A549 (cell line): ENCODE measurements at regions not wholly inside any gene's neighbourhood (a gene's known extent, or its start where the extent isn't known, plus 50 kb on each side); places are given as distances from the start of the nearest gene placed in this dataset.
A peak's percentile ranks its signal among the peaks of the same experiment; 100 is the strongest.

Experiments
- ATAC-seq, 2 experiments: fragments of 200-7000 bp in 1 of 2; fragments of >200 bp in 1 of 2; cut with Nextera tagmentation in 1 of 2; cut with Tn5 transposase in 1 of 2; 3 replicates each; pipeline versions ENCODE4 v1.8.0 to v1.9.1; 2018 to 2020; ENCODE audit warnings: mild to moderate bottlenecking in 1 of 2, moderate library complexity in 1 of 2
- CTCF ChIA-PET: fragments of 300-600 bp; sonication (Branson Sonifier 250); formaldehyde crosslinking; extraction: SDS; loops from one replicate; lab custom pipeline; 2021; ENCODE audit warnings: antibody characterized with exemption, inconsistent platforms; lab: Yijun Ruan, JAX
- POLR2A ChIA-PET: fragments of 350-600 bp; formaldehyde crosslinking; extraction: SDS; loops from one replicate; lab custom pipeline; 2021; ENCODE audit warnings: antibody characterized with exemption, inconsistent platforms; lab: Yijun Ruan, JAX
- DNase-seq, 2 experiments: peaks; one replicate each; pipeline versions ENCODE4 v3.0.0 to v3.0.0-alpha.2; 2011 to 2016; ENCODE audit warnings: low read depth in 1 of 2, low spot score in 1 of 2
- FAIRE-seq: peaks from 2 replicates; lab custom pipeline; 2011; peaks lifted over from hg19 to GRCh38; lab: Jason Lieb, UNC
- H3K27ac ChIP-seq, 2 experiments: fragments of >200 bp; sonication (Bioruptor Twin); formaldehyde crosslinking; 3 replicates each; pipeline ENCODE4 v1.5.1; 2016 to 2017
- H3K4me1 ChIP-seq: fragments of >200 bp; sonication (Bioruptor Twin); formaldehyde crosslinking; 3 replicates; pipeline ENCODE4 v1.6.1; 2016
- H3K4me2 ChIP-seq: fragments of >200 bp; sonication (Bioruptor Twin); formaldehyde crosslinking; 3 replicates; pipeline ENCODE4 v1.6.1; 2016
- H3K4me3 ChIP-seq: fragments of >200 bp; sonication (Bioruptor Twin); formaldehyde crosslinking; 3 replicates; pipeline ENCODE4 v1.5.1; 2016
- H3K9me3 ChIP-seq: fragments of >200 bp; sonication (Bioruptor Twin); formaldehyde crosslinking; 3 replicates; pipeline ENCODE4 v1.6.1; 2016
- CBX2 ChIP-seq: fragments of 200-600 bp; sonication (generic); IDR thresholded peaks from 2 replicates; pipeline ENCODE4 v1.6.1; 2016; ENCODE audit warnings: low read depth, mild to moderate bottlenecking, borderline replicate concordance
- CEBPB ChIP-seq, 2 experiments: fragments of >200 bp in 1 of 2; sonication (Bioruptor Twin) in 1 of 2; formaldehyde crosslinking in 1 of 2; IDR thresholded peaks; 2 replicates each; pipeline ENCODE4 v1.6.1; 2012 to 2016
- CHD2 ChIP-seq: fragments of 150-350 bp; IDR thresholded peaks from 2 replicates; pipeline ENCODE4 v1.6.1; 2014; ENCODE audit warnings: low read length; ENCODE audit not compliant: partially characterized antibody
- EP300 ChIP-seq, 2 experiments: fragments of >200 bp; sonication (Bioruptor Twin); formaldehyde crosslinking; IDR thresholded peaks; 2 replicates in 1 of 2; 3 replicates in 1 of 2; pipeline ENCODE4 v1.6.1; 2016 to 2017
- ESRRA ChIP-seq: fragments of 150-350 bp; IDR thresholded peaks from 2 replicates; pipeline ENCODE4 v1.6.1; 2014; ENCODE audit warnings: mild to moderate bottlenecking, low read length, borderline replicate concordance
- FOSL2 ChIP-seq, 2 experiments: fragments of 450-650 bp in 1 of 2; fragments of >200 bp in 1 of 2; sonication (Bioruptor Twin) in 1 of 2; formaldehyde crosslinking; IDR thresholded peaks; 2 replicates each; pipeline versions ENCODE4 v1.5.0 to v1.6.1; 2016 to 2020; ENCODE audit warnings: mild to moderate bottlenecking in 1 of 2, moderate library complexity in 1 of 2
- GATA3 ChIP-seq: IDR thresholded peaks from 2 replicates; pipeline ENCODE4 v1.6.1; 2012; ENCODE audit warnings: borderline replicate concordance
- HEYL ChIP-seq: fragments of 250-450 bp; sonication (Bioruptor Pico); IDR thresholded peaks from 2 replicates; pipeline ENCODE4 v1.8.0; 2021; ENCODE audit warnings: mild to moderate bottlenecking, moderate library complexity
- JUN ChIP-seq, 2 experiments: fragments of >200 bp; sonication (Bioruptor Twin); formaldehyde crosslinking; IDR thresholded peaks; 2 replicates in 1 of 2; 3 replicates in 1 of 2; pipeline ENCODE4 v1.6.1; 2016 to 2017
- JUNB ChIP-seq: fragments of >200 bp; sonication (Bioruptor Twin); formaldehyde crosslinking; IDR thresholded peaks from 2 replicates; pipeline ENCODE4 v1.6.1; 2016
- POLR2A ChIP-seq: IDR thresholded peaks from 2 replicates; pipeline ENCODE4 v1.6.1; 2012; ENCODE audit warnings: mild to moderate bottlenecking, low read length
- POLR2AphosphoS2 ChIP-seq: conservative IDR thresholded peaks from 2 replicates; pipeline ENCODE4 v1.6.1; 2012; ENCODE audit warnings: low read length, improper control_type of control experiment, inconsistent platforms
- RARB ChIP-seq: fragments of 250-450 bp; sonication (Bioruptor Pico); IDR thresholded peaks from 2 replicates; pipeline ENCODE4 v1.8.0; 2021; ENCODE audit warnings: mild to moderate bottlenecking, moderate library complexity
- RCOR1 ChIP-seq: fragments of 150-350 bp; IDR thresholded peaks from 2 replicates; pipeline ENCODE4 v1.6.1; 2014; ENCODE audit warnings: antibody characterized with exemption, low read length, low read depth
- RNF2 ChIP-seq: fragments of 200-600 bp; sonication (generic); IDR thresholded peaks from 2 replicates; pipeline ENCODE4 v1.6.1; 2016; ENCODE audit warnings: low read depth, mild to moderate bottlenecking, antibody characterized with exemption, moderate library complexity, borderline replicate concordance
- SMC3 ChIP-seq: fragments of >200 bp; sonication (Bioruptor Twin); formaldehyde crosslinking; IDR thresholded peaks from 3 replicates; pipeline ENCODE4 v1.6.1; 2018; ENCODE audit warnings: inconsistent platforms
- TP53 ChIP-seq: fragments of 250-450 bp; sonication (Bioruptor Pico); IDR thresholded peaks from 2 replicates; pipeline ENCODE4 v1.5.0; 2021; ENCODE audit warnings: mild to moderate bottlenecking, moderate library complexity
- ZC3H11A ChIP-seq: fragments of 450-650 bp; IDR thresholded peaks from 2 replicates; pipeline ENCODE4 v1.6.1; 2014; ENCODE audit warnings: antibody characterized with exemption, mild to moderate bottlenecking
- ZFP36 ChIP-seq: fragments of 450-650 bp; IDR thresholded peaks from 2 replicates; pipeline ENCODE4 v1.6.1; 2014; ENCODE audit warnings: borderline replicate concordance; ENCODE audit not compliant: partially characterized antibody
- WGBS: methylation state at CpG from one replicate; pipeline ENCODE4 v1.1.6; 2017; ENCODE audit errors: missing lambda C conversion rate; 5-methylcytosine and 5-hydroxymethylcytosine counted together
- TF ChIP-seq, protein P1 (sequence below): fragments of >200 bp; sonication (Bioruptor Twin); formaldehyde crosslinking; IDR thresholded peaks from 3 replicates; pipeline ENCODE4 v1.5.1; 2016
- TF ChIP-seq, protein P2 (sequence below): IDR thresholded peaks from 2 replicates; pipeline ENCODE4 v1.6.1; 2012; ENCODE audit warnings: low read depth, borderline replicate concordance
- TF ChIP-seq, protein P3 (sequence below): fragments of 250-450 bp; sonication (Bioruptor Pico); IDR thresholded peaks from 2 replicates; pipeline ENCODE4 v1.5.0; 2021; ENCODE audit warnings: mild to moderate bottlenecking, moderate library complexity, borderline replicate concordance

DNA sequence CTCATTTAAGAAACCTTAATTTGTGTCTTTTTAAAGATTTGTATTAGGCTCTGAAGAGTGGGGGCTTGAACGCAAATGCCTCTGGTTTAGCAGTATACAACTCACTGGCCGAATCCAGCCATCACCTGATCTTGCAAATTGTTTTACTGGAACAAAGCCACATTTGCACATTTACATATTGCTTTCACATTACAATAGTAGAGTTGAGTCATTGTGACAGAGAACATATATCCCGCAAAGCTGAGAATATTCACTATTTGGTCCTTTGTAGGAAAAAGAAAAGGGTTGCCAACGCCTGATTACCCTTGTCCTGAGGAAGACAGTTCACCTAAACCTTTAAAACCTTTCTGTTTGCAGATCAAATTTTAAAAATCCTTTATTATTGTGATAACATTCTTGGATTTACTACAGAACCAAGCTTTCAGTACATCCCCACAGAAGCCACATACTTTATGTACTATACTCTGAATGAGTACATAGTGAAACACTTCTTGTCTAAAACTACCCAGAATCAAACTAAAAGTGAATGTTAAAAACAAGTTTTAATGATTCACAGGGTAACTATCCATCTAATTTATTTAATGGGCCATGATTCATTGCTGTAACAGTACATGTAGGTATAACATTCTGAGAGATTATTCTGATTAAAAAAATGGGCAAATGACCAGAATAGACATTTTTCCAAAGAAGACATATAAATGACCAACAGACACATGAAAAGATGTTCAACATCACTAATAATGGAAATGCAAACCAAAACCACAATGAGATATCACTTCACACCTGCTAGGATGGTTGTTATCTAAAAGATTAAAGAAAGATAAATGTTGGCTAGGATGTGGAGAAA, 161.0 kb downstream of the SLC25A46 start:
- H3K4me2 ChIP-seq = no peak overlapping the region
- no peak for ATAC-seq
- 45% methylated on average over 4 of the region's 4 CpGs for WGBS
- no peaks in the 10 kb centered on the region for H3K9me3 ChIP-seq
- TF ChIP-seq, protein P1, sequence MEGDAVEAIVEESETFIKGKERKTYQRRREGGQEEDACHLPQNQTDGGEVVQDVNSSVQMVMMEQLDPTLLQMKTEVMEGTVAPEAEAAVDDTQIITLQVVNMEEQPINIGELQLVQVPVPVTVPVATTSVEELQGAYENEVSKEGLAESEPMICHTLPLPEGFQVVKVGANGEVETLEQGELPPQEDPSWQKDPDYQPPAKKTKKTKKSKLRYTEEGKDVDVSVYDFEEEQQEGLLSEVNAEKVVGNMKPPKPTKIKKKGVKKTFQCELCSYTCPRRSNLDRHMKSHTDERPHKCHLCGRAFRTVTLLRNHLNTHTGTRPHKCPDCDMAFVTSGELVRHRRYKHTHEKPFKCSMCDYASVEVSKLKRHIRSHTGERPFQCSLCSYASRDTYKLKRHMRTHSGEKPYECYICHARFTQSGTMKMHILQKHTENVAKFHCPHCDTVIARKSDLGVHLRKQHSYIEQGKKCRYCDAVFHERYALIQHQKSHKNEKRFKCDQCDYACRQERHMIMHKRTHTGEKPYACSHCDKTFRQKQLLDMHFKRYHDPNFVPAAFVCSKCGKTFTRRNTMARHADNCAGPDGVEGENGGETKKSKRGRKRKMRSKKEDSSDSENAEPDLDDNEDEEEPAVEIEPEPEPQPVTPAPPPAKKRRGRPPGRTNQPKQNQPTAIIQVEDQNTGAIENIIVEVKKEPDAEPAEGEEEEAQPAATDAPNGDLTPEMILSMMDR = no peak
- no peak for TF ChIP-seq POLR2A
- TF ChIP-seq ESRRA = no peak
- TF ChIP-seq SMC3 = no peak
- no peak for TF ChIP-seq POLR2AphosphoS2
- TF ChIP-seq RNF2 = no peak
- TF ChIP-seq CHD2 = no peak
- TF ChIP-seq TP53 = no peak
- no peak for TF ChIP-seq RARB (CRISPR knock-in tag)
- no peak for TF ChIP-seq ZC3H11A
- TF ChIP-seq HEYL (CRISPR knock-in tag) = no peak
- TF ChIP-seq RCOR1 = no peak
- no peak for TF ChIP-seq EP300 (IDR thresholded peaks at IDR 0.05)
- TF ChIP-seq, protein P2, sequence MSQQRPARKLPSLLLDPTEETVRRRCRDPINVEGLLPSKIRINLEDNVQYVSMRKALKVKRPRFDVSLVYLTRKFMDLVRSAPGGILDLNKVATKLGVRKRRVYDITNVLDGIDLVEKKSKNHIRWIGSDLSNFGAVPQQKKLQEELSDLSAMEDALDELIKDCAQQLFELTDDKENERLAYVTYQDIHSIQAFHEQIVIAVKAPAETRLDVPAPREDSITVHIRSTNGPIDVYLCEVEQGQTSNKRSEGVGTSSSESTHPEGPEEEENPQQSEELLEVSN = no peak
- TF ChIP-seq, all 56 proteins: peak for 0
- FAIRE-seq (no peak), DNase-seq (no peak)
- CTCF ChIA-PET = no interaction called here
- POLR2A ChIA-PET = no interaction called here
- Histone ChIP-seq H3K4me1 (0 out of 3 replicates have a peak, but pooled peaks cover 3% of the 10 kb centered on the region), H3K4me3 (no peak overlapping the region), H3K27ac (no peak overlapping the region)

DNA sequence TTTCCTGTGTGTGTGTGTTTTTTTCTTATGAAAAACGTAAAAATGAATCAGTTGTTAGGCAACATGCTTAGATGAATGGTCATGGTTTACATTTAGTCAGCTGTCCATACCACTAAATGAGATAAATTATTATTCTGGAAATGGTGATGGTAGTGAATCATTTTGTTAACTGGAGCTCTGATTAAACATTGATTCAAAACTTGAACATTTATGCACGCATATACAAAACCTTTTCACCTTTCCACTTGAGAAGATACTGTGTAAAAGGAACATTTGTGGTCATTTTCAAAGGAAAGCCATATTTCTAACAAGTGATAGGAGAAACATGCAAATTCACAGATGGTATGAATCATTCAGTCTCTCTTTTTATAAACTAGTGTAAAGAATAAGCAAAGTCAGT, 162.0 kb downstream of the SLC25A46 start:
- no peaks in the 10 kb centered on the region for H3K9me3 ChIP-seq
- ATAC-seq (no peak), DNase-seq (peak in 1 of 2 experiments; percentile 22), FAIRE-seq (no peak)
- ChIA-PET POLR2A (no interaction called here), CTCF (interaction anchor here (0.6 kb wide), 1 partner anchor 13 kb away, joined by 3 read pairs; no protein-coding TSS in a partner anchor)
- peak; percentile 34; the same call in 1 of the 2 replicates for TF ChIP-seq FOSL2 (IDR thresholded peaks at IDR 0.05)
- peak; percentile 27; the same call in 1 of the 2 replicates for TF ChIP-seq FOSL2 (CRISPR knock-in tag; IDR thresholded peaks at IDR 0.05)
- TF ChIP-seq, protein P3, sequence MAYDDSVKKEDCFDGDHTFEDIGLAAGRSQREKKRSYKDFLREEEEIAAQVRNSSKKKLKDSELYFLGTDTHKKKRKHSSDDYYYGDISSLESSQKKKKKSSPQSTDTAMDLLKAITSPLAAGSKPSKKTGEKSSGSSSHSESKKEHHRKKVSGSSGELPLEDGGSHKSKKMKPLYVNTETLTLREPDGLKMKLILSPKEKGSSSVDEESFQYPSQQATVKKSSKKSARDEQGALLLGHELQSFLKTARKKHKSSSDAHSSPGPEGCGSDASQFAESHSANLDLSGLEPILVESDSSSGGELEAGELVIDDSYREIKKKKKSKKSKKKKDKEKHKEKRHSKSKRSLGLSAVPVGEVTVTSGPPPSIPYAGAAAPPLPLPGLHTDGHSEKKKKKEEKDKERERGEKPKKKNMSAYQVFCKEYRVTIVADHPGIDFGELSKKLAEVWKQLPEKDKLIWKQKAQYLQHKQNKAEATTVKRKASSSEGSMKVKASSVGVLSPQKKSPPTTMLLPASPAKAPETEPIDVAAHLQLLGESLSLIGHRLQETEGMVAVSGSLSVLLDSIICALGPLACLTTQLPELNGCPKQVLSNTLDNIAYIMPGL (CRISPR knock-in tag) = no peak
- 0 out of 4 replicates have a peak, but pooled peaks of 1 of the 2 experiments have one; percentile 20 for TF ChIP-seq CEBPB (IDR thresholded peaks at IDR 0.05)
- no peak for TF ChIP-seq ZFP36
- TF ChIP-seq JUN (IDR thresholded peaks at IDR 0.05) = no peak
- peak; percentile 66 for TF ChIP-seq JUNB
- peak; percentile 33; the same call in 1 of the 2 replicates for TF ChIP-seq GATA3
- TF ChIP-seq CBX2 = no peak
- no peak overlapping the region; the same call in 2 of the 3 replicates for H3K4me2 ChIP-seq
- WGBS = 2% methylated on average over 2 of the region's 2 CpGs
- H3K4me1 ChIP-seq = 0 out of 3 replicates have a peak, but pooled peaks cover 3% of the 10 kb centered on the region
- no peak overlapping the region for H3K27ac ChIP-seq
- H3K4me3 ChIP-seq = no peak overlapping the region
